Superior temporal gyrus (tissue), 1 donor: ENCODE measurements at regions not wholly inside any gene's neighbourhood (a gene's known extent, or its start where the extent isn't known, plus 50 kb on each side); places are given as distances from the start of the nearest gene placed in this dataset.
"Not testable (repeated sequence)": the region's sequence is repeated elsewhere in the genome, so short reads cannot be mapped to it uniquely, and the experiment has no call there.

Experiments
- DNase-seq: peaks from one replicate; pipeline ENCODE4 v3.0.0-alpha.2; 2016; ENCODE audit errors: extremely low spot score

GRCh38 chr1:95754412-95754811 is 520.4 kb downstream of the RWDD3 start:
- DNase-seq: no peak

DNA sequence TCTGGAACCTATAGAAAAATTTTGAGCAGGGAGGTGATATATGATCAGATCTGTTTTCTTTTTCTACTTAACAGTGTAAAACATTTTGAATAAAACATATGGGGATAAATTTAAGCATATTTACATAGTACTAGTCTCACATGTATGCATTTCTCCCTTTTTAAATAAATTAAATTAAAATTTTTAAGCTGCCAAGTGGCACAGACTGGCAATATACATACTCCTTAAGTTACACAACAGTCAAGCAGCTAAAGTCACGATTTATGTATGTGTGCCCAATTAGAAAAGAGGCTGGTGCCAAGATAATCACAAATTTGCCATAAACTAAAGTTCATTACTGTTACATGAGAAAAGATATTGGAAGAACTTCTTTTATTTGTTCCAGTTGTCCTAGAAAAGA is 532.0 kb downstream of the RWDD3 start:
- DNase-seq: no peak

DNA sequence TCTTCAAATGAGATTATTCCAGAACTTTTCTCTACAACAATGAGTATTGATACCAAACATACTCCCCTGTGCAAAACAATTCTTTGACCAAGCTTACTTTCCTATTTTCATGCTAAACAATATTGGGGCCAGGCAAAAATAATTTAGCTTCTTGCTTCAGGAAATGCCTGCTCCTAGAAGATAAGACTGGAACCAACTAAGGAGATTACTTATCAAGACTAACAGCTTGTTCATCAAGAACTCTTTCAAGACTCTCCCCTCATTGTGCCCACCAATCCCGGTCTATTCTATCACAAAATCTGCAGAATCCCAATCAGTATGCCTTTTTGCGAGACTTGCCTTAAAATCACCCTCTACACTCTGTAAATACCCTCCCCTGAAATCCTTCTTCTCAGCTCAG is 536.6 kb downstream of the RWDD3 start:
- DNase-seq: no peak

- no peak for DNase-seq
Measured at GRCh38 chr1:95778217-95778616, 544.2 kb downstream of the RWDD3 start.

DNA sequence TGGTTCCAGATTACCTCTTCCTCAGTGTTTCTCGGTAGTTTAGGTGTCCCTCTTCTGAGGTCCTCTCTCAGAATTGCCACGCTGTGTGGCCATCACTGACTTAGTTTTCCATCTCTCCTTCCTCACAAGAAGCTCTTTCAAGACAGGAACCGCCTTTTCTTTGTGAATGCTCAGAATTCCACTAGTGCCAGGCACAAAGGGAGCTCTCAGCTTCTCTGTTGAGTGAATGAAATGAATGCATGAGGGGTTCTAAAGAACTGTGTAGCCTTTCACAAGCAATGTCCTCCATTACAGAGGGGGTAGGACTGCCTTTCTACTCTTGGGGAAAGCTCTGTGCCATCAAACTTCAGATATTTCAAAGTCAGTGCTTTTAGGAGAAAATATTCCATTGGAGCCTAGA is 546.8 kb downstream of the RWDD3 start:
- no peak for DNase-seq

- DNase-seq: no peak
Measured at GRCh38 chr1:95790136-95790535, 556.1 kb downstream of the RWDD3 start.

DNA sequence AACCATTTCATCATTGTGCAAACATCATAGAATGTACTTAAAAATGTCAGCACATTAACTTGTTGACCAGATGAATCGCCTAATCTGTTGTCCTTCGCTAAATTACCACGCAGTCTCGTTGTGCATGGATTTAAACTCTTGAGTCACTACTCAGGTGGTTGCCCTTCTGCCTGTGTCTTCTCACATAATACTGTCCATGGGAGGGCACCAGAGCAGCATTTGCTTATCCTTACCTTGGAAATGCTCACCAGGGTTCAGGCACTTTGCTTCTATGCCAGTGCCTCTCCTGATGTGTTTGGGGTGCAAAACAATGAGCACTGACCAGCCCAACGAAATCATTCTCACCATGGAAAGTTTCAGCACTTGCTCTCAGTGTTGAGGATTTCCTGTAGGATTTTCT is 559.9 kb downstream of the RWDD3 start:
- no peak for DNase-seq

DNA sequence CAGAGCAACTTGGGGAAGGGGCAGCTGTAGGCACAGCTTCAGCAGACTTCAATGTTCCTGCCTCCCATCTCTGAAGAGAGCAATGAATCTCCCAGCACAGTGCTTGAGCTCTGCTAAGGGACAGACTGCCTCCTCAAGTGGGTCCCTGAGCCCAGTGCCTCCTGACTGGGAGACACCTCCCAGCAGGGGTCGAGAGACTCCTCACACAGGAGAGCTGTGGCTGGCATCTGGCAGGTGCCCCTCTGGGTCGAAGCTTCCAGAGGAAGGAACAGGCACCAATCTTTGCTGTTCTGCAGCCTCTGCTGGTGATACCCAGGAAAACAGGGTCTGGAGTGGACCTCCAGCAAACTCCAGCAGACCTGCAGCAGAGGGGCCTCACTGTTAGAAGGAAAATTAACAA is 563.8 kb downstream of the RWDD3 start:
- DNase-seq: not testable (repeated sequence)

GRCh38 chr1:95806171-95806570 is 572.2 kb downstream of the RWDD3 start:
- DNase-seq: no peak

GRCh38 chr1:95809391-95809790 is 575.4 kb downstream of the RWDD3 start:
- DNase-seq: no peak

GRCh38 chr1:95815511-95815910 is 581.5 kb downstream of the RWDD3 start:
- no peak for DNase-seq

- DNase-seq: no peak
Measured at GRCh38 chr1:95829556-95829955, 595.5 kb downstream of the RWDD3 start.

DNA sequence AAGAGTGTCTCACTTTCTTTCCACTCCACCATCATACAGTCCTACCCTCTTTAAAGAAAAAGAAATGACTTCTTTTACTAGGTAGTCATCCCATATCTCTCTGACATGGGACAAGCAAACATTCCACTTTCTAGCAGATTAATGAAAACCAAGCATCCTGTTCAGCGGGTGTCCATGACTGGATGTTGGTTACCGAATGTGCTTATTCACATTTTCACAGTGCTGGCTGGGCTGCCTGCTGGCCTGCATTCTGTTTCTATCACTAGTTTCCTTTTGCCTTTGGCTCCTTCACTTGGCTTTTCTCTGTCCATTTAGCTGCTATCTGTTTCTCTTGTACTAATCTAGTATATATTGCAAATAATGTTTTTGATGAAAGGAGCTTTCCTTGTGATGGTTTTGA is 598.4 kb downstream of the RWDD3 start:
- no peak for DNase-seq

DNA sequence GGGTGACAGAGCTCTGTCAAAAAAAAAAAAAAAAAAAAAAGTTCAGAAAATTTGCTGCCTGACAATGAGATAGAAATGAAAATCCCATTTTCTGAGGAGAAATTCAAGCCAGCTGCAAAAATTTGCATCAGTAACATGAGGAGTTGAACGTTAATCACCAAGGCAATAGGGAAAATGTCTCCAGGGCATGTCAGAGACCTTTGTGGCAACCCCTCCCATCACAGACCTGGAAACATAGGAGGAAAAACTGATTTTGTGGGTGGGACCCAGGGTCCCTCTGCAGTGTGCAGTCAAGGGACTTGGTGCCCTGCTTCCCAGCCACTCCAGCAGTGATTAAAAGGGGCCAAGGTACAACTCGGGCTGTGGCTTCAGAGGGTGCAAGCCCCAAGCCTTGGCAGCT is 615.4 kb downstream of the RWDD3 start:
- no peak for DNase-seq

DNA sequence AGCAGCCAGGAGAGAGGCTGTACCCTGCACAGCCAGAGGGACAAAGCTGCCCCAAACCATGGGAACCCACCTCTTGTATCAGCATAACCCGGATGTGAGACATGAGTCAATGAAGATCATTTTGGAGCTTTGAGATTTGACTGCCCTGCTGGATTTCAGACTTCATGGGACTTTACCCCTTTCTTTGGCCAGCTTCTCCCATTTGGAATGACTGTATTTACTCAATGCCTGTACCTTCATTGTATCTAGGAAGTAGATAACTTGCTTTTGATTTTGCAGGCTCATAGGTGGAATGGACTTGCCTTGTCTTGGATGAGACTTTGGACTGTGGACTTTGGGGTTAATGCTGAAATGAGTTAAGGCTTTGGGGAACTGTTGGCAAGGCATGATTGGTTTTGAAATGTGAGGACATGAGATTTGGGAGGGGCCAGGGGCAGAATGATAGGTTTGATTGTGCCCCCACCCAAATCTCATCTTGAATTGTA is 616.2 kb downstream of the RWDD3 start:
- DNase-seq: no peak

DNA sequence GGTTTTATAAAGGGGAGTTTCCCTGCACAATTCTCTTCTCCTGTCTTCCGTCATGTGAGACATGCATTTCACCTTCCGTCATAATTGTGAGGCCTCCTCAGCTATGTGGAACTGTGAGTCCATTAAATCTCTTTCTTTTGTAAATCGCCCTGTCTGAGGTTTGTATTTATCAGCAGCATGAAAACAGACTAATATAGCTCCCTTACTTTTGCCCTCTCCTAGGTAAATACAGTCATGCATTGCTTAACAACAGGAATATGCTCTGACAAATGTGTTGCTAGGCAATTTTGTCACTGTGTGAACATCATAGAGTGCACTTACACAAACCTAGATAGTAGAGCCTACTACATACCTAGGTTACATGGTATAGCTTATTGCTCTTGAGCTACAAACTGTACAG is 616.8 kb downstream of the RWDD3 start:
- no peak for DNase-seq

GRCh38 chr1:95852483-95853070 is 618.6 kb downstream of the RWDD3 start:
- DNase-seq: no peak

GRCh38 chr1:95854457-95854856 is 620.4 kb downstream of the RWDD3 start:
- no peak for DNase-seq

- no peak for DNase-seq
Measured at GRCh38 chr1:95863086-95863485, 629.1 kb downstream of the RWDD3 start.

GRCh38 chr1:95865769-95866168 is 631.8 kb downstream of the RWDD3 start:
- DNase-seq: no peak

DNA sequence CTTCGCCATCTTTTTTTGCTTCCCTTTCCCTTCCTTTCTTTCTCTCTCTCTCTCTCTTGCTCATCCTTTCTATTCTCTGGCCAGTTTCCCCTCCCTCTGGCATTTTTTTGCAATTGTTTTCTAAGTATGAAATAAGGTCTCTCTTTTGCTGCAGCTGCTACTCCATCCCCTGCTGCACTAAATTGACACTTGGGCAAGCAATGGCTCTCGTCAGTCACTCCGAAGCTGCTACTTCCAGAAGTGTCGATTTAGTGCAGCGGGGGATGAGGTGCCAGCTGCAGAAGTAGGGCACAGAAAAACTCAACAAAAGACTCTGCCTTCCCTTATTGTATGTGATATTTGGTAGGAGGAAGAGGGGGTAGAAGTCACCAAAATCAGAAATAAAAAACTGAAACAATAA is 642.3 kb downstream of the RWDD3 start:
- no peak for DNase-seq

GRCh38 chr1:95879498-95880050 is 645.6 kb downstream of the RWDD3 start:
- DNase-seq: no peak

DNA sequence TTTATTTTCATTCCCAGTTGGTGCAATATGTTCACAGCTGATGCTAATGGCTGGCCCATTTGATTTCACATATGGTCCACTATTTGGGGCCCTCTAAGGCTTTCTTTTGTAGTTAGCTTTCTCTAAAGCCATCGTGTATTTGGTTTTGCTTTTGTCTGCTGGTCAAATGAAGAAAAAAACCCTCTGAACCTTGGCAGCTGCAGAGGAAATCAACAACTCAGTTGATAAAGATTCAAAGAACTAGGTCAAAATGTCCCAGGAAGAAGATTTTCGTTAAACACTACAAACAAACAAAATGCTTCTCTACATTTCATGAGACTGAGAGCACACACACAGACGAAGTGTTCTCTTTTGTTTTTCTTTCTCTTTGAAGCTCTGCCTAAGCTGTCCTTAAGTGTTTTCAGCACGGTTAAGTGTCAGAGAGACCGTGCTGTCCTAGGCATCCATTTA is 655.0 kb downstream of the RWDD3 start:
- DNase-seq: no peak

- no peak for DNase-seq
Measured at GRCh38 chr1:95889400-95889799, 655.4 kb downstream of the RWDD3 start.
